K562 (cell line): ENCODE measurements at regions not wholly inside any gene's neighbourhood (a gene's known extent, or its start where the extent isn't known, plus 50 kb on each side); places are given as distances from the start of the nearest gene placed in this dataset.

Experiments used
- ELF1 ChIP-seq: fragments of 200-800 bp; sonication (Bioruptor generic); IDR thresholded peaks from 2 replicates; pipeline ENCODE4 v1.6.1; 2016; ENCODE audit warnings: missing genetic modification characterization, missing compliant biosample characterization
- GATA2 ChIP-seq: sonication (generic); formaldehyde crosslinking; IDR thresholded peaks from 2 replicates; pipeline ENCODE4 v1.4.0; 2020; ENCODE audit warnings: mild to moderate bottlenecking, missing genetic modification reagents
- JUN ChIP-seq, 2 experiments: sonication (generic) in 1 of 2; formaldehyde crosslinking in 1 of 2; IDR thresholded peaks; 2 replicates each; pipeline versions ENCODE4 v1.6.1 to v1.8.0; 2012 to 2022; ENCODE audit warnings: borderline replicate concordance in 2 of 2, mild to moderate bottlenecking in 2 of 2, improper control_type of control experiment in 1 of 2, low read depth in 1 of 2, low read length in 1 of 2, missing genetic modification reagents in 1 of 2
- JUND ChIP-seq, 2 experiments: IDR thresholded peaks; 2 replicates in 1 of 2; 3 replicates in 1 of 2; pipeline ENCODE4 v1.6.1; 2011; ENCODE audit warnings: borderline replicate concordance in 2 of 2, low read depth in 2 of 2, low read length in 2 of 2, improper control_type of control experiment in 1 of 2, missing biosample characterization in 1 of 2, missing genetic modification characterization in 1 of 2, missing genetic modification reagents in 1 of 2
- POLR2A ChIP-seq: fragments of 450-650 bp; conservative IDR thresholded peaks from 2 replicates; pipeline ENCODE4 v1.6.1; 2016
- ZBTB2 ChIP-seq: fragments of 450-650 bp; IDR thresholded peaks from 2 replicates; pipeline ENCODE4 v1.6.1; 2016; ENCODE audit warnings: antibody characterized with exemption
- ZNF395 ChIP-seq: fragments of 200-800 bp; sonication (Bioruptor generic); IDR thresholded peaks from 2 replicates; pipeline ENCODE4 v1.6.1; 2017; ENCODE audit warnings: missing genetic modification characterization, missing compliant biosample characterization
- ZNF785 ChIP-seq: fragments of 250-450 bp; sonication (Bioruptor Pico); IDR thresholded peaks from 2 replicates; pipeline ENCODE4 v1.4.0; 2020; ENCODE audit warnings: mild to moderate bottlenecking
- TF ChIP-seq, protein P1 (sequence below): IDR thresholded peaks from 3 replicates; pipeline ENCODE4 v1.6.1; 2011; ENCODE audit warnings: borderline replicate concordance, mild to moderate bottlenecking, moderate library complexity; ENCODE audit not compliant: insufficient read length; ENCODE audit errors: extremely low read depth
- TF ChIP-seq, protein P2 (sequence below): fragments of 450-650 bp; IDR thresholded peaks from 2 replicates; pipeline ENCODE4 v1.6.1; 2016; ENCODE audit warnings: low read depth

GRCh38 chr20:37596168-37596567, 68.5 kb upstream of the BLCAP start:
- TF ChIP-seq GATA2 (CRISPR knock-in tag) (no peak), JUN (IDR thresholded peaks at IDR 0.05; ENCODE audit: borderline replicate concordance, low read depth, low read length) (no peak), JUN (CRISPR knock-in tag; IDR thresholded peaks at IDR 0.05; ENCODE audit: borderline replicate concordance) (no peak), ZNF395 (CRISPR knock-in tag) (no peak), ZBTB2 (no peak), JUND (IDR thresholded peaks at IDR 0.05; ENCODE audit: borderline replicate concordance, low read depth, low read length) (no peak), JUND (tag; IDR thresholded peaks at IDR 0.05; ENCODE audit: borderline replicate concordance, low read depth, low read length) (no peak), POLR2A (no peak), ZNF785 (no peak), ELF1 (tag) (no peak)
- TF ChIP-seq, protein P1, sequence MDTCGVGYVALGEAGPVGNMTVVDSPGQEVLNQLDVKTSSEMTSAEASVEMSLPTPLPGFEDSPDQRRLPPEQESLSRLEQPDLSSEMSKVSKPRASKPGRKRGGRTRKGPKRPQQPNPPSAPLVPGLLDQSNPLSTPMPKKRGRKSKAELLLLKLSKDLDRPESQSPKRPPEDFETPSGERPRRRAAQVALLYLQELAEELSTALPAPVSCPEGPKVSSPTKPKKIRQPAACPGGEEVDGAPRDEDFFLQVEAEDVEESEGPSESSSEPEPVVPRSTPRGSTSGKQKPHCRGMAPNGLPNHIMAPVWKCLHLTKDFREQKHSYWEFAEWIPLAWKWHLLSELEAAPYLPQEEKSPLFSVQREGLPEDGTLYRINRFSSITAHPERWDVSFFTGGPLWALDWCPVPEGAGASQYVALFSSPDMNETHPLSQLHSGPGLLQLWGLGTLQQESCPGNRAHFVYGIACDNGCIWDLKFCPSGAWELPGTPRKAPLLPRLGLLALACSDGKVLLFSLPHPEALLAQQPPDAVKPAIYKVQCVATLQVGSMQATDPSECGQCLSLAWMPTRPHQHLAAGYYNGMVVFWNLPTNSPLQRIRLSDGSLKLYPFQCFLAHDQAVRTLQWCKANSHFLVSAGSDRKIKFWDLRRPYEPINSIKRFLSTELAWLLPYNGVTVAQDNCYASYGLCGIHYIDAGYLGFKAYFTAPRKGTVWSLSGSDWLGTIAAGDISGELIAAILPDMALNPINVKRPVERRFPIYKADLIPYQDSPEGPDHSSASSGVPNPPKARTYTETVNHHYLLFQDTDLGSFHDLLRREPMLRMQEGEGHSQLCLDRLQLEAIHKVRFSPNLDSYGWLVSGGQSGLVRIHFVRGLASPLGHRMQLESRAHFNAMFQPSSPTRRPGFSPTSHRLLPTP, result no peak
- TF ChIP-seq, protein P2, sequence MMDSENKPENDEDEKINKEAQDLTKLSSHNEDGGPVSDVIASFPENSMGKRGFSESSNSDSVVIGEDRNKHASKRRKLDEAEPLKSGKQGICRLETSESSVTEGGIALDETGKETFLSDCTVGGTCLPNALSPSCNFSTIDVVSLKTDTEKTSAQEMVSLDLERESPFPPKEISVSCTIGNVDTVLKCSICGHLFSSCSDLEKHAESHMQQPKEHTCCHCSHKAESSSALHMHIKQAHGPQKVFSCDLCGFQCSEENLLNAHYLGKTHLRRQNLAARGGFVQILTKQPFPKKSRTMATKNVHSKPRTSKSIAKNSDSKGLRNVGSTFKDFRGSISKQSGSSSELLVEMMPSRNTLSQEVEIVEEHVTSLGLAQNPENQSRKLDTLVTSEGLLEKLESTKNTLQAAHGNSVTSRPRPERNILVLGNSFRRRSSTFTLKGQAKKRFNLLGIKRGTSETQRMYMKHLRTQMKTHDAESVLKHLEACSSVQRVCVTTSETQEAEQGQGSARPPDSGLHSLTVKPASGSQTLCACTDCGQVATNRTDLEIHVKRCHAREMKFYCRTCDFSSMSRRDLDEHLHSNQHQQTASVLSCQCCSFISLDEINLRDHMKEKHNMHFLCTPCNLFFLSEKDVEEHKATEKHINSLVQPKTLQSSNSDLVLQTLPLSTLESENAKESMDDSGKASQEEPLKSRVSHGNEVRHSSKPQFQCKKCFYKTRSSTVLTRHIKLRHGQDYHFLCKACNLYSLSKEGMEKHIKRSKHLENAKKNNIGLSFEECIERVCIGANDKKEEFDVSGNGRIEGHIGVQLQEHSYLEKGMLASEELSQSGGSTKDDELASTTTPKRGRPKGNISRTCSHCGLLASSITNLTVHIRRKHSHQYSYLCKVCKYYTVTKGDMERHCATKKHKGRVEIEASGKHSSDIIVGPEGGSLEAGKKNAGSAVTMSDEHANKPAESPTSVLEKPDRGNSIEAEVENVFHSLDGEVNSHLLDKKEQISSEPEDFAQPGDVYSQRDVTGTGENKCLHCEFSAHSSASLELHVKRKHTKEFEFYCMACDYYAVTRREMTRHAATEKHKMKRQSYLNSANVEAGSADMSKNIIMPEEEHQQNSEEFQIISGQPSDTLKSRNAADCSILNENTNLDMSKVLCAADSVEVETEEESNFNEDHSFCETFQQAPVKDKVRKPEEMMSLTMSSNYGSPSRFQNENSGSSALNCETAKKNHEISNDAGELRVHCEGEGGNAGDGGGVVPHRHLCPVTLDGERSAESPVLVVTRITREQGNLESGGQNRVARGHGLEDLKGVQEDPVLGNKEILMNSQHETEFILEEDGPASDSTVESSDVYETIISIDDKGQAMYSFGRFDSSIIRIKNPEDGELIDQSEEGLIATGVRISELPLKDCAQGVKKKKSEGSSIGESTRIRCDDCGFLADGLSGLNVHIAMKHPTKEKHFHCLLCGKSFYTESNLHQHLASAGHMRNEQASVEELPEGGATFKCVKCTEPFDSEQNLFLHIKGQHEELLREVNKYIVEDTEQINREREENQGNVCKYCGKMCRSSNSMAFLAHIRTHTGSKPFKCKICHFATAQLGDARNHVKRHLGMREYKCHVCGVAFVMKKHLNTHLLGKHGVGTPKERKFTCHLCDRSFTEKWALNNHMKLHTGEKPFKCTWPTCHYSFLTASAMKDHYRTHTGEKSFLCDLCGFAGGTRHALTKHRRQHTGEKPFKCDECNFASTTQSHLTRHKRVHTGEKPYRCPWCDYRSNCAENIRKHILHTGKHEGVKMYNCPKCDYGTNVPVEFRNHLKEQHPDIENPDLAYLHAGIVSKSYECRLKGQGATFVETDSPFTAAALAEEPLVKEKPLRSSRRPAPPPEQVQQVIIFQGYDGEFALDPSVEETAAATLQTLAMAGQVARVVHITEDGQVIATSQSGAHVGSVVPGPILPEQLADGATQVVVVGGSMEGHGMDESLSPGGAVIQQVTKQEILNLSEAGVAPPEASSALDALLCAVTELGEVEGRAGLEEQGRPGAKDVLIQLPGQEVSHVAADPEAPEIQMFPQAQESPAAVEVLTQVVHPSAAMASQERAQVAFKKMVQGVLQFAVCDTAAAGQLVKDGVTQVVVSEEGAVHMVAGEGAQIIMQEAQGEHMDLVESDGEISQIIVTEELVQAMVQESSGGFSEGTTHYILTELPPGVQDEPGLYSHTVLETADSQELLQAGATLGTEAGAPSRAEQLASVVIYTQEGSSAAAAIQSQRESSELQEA, result no peak
